Endothelial cell of umbilical vein (primary cell): ENCODE measurements at regions not wholly inside any gene's neighbourhood (a gene's known extent, or its start where the extent isn't known, plus 50 kb on each side); places are given as distances from the start of the nearest gene placed in this dataset.
A peak's percentile ranks its signal among the peaks of the same experiment; 100 is the strongest.

Experiments
- JUN ChIP-seq: IDR thresholded peaks from 2 replicates; pipeline ENCODE4 v1.6.1; 2011; ENCODE audit warnings: borderline replicate concordance, low read depth; ENCODE audit not compliant: insufficient read length, insufficient read depth
- POLR2AphosphoS5 ChIP-seq: IDR thresholded peaks from 2 replicates; pipeline ENCODE4 v1.6.1; 2012; ENCODE audit warnings: low read depth, mild to moderate bottlenecking, control low read depth, low read length, moderate library complexity; ENCODE audit not compliant: insufficient read depth

DNA sequence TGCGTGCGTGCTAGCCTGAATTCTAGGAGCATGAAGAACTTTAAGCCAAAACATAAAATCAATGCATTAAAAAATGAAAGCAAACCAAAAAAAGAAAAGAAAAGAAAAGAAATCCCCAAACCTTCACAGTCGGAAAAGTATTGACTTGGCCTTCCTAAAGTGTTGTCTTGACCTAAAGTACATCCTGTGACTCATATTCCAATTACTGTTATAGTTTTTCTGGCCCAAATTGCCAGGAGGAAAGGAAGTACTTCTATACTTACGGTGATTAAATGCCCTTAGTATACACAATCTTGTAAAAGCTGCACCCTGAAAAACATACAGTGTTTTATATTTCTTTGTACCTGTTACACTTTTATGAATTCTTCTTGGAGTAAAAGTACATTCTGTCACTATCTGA is 512.8 kb downstream of the ANKRD50 start:
- TF ChIP-seq JUN, result peak; percentile 85
- TF ChIP-seq POLR2AphosphoS5, result peak; percentile 41
